ENCODE measurements at regions not wholly inside any gene's neighbourhood (a gene's known extent, or its start where the extent isn't known, plus 50 kb on each side); places are given as distances from the start of the nearest gene placed in this dataset.

GRCh38 chr6:145294942-145295341 lies 440.4 kb downstream of the EPM2A start:
- no peak for TF ChIP-seq CTCF (conservative IDR thresholded peaks at IDR 0.05; ENCODE audit: low read depth, low read length)
- no peak for TF ChIP-seq EZH2 (IDR thresholded peaks at IDR 0.05; ENCODE audit: low read length, unreplicated experiment)

Measured in PC-3 (cell line).